Ecto neural progenitor cell (in vitro differentiated cells): ENCODE measurements at regions not wholly inside any gene's neighbourhood (a gene's known extent, or its start where the extent isn't known, plus 50 kb on each side); places are given as distances from the start of the nearest gene placed in this dataset.

Source experiments
- DNase-seq: peaks from one replicate; pipeline ENCODE4 v3.0.0-alpha.2; 2018; ENCODE audit warnings: low spot score

DNA sequence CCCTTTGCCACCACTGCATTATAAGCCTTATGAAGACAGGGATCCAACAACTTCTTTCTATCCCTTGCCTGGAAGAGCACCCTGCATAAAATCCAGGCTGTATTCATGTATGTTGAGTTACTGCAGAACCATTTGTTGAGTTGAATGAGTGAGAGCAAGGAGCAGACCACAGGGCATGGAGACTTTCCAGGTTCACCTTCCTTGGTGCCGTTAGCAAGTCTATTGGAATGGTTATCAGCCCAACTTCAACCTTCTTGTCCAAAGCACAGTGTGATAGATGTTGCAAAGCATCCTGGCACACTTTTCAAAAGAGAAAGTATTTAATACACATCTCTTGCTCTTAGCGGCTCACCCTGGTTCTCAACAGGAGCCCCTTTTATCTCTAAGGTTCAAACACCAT lies 100.9 kb upstream of the CLDN10 start:
- no peak for DNase-seq

GRCh38 chr13:95452375-95452774 lies 100.1 kb upstream of the CLDN10 start:
- no peak for DNase-seq

- no peak for DNase-seq
Measured at GRCh38 chr13:95455782-95456181, 96.7 kb upstream of the CLDN10 start.

DNA sequence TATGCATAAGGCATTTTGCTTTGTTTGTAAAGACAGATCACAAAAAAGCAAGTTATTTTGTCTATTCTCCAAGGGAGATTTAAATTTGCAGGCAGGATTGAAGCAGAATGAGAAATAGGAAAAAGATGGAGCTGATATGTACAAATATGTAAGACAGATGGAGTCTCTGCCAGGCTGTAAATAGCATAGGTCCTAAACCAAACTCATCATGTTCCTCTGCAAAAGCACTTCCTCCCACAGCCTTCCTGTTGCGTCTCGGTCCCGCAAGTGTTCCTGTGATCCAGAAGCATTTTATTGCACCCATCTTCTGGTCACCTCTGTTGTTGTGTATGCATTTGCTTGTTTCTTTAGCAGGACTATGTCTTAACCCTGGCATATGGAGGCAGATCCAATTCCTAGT lies 95.7 kb upstream of the CLDN10 start:
- DNase-seq = no peak

GRCh38 chr13:95457294-95457693 lies 95.2 kb upstream of the CLDN10 start:
- no peak for DNase-seq

DNA sequence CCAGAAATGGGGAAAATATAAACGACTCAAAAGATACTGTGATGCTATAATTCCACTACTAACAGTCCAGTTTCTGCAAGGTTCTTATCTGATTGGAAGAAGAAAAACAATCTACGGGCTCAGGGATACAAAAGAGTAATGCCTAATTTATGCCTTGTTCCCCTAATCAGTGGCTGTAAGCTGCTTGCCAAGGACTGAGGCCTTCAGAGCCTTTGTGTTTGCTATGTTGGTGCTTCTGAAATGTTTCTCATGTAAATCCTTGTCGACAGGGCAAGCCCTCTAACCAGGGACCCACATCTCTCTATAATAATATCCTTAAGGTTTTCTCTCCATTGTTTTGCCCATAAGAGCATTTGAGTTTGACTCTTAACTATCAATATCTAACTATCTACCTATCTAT lies 89.7 kb upstream of the CLDN10 start:
- DNase-seq = no peak

GRCh38 chr13:95463531-95463930 lies 89.0 kb upstream of the CLDN10 start:
- DNase-seq = no peak

GRCh38 chr13:95470574-95471366 lies 81.8 kb upstream of the CLDN10 start:
- DNase-seq = no peak

GRCh38 chr13:95471960-95472359 lies 80.6 kb upstream of the CLDN10 start:
- no peak for DNase-seq

- DNase-seq = no peak
Measured at GRCh38 chr13:95474992-95475391, 77.5 kb upstream of the CLDN10 start.

DNA sequence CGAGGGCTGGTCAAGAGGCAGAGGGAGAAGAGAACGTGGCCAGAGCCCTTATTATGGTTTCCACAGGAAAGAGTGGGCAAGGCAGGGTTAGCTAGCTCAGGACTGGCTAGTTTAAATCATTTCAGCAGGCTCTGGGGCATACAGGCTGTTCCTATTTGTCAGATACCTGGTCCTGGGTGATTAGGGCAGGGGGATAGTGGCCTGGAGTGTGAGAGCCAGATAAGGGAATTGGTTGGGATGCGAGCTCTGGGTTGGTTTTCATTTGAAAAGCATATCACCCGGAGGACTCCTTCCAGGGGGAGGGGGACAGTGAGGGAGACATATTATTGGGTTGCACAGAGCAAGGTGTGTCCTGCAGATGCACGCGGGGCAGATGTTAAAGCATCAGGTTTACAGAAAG lies 75.3 kb upstream of the CLDN10 start:
- DNase-seq = no peak

- DNase-seq = no peak
Measured at GRCh38 chr13:95479731-95480130, 72.8 kb upstream of the CLDN10 start.

GRCh38 chr13:95480131-95480545 lies 72.4 kb upstream of the CLDN10 start:
- no peak for DNase-seq

DNA sequence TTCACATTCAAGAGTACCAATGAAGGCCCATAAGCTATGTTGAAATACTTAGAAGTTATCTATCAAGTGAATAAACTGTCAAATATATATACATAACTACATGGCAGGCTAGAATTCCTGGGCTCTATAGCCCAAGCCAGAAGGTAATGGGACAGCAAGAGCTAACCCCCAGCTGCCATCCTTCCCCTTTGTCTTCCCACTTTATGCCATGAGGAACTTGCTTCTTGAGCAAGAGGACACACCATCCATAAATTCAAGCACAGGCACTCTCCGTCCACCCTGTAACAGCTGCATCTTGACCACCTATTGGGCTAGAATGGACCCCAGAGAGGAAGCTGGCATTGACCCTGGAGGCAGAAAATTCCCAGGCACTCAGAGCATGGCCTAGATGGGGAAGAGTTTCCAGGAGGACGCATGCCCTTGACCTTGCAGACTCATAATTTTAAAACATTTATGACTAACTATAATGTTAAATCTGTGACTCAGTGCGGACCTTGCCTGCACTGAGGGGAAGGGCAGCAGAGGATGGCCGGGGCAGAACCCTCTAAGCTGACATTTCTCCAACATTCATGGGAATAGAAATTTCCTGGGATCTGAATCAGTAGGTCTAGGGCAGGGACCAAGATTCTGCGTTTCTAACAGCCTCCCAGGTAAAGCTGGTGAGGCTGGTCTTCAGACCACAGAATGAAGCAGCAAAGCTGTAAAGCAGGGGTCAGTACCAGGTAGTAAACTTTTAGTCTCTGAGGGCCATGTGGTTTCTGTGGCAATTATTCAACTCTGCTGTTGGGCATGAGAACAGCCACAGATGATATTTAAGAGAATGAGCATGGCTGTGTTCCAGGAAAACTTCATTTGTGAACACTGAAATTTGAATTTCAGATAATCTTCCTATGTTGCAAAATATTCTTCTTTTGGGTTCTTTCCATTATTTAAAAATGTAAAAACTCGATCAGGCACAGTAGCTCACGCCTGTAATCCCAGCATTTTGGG lies 71.4 kb upstream of the CLDN10 start:
- no peak for DNase-seq

GRCh38 chr13:95484052-95484451 lies 68.5 kb upstream of the CLDN10 start:
- no peak for DNase-seq

DNA sequence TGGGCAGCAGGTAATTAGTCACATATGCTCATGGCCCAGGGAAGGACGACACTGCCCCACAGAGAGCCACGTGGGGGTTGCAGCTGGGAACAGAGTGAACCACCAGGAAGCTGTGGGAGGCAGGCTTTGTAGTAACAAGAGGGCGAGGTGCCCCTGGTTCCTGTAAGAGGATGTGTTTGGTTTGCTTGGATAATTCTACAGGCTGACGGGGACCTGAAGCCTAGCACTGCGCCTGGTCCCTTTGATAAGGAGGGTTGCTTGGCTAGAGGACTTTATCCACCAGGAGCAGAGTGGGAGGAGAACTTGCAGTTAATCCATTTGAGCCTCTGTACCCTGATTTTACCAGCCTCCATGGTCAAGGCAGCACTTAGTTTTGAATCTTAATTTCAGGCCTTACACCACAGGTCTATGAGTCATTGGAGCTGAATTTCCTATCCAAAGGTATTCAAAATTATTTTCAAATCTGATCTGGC lies 67.4 kb upstream of the CLDN10 start:
- DNase-seq = no peak

- DNase-seq = no peak
Measured at GRCh38 chr13:95485518-95486144, 66.9 kb upstream of the CLDN10 start.

DNA sequence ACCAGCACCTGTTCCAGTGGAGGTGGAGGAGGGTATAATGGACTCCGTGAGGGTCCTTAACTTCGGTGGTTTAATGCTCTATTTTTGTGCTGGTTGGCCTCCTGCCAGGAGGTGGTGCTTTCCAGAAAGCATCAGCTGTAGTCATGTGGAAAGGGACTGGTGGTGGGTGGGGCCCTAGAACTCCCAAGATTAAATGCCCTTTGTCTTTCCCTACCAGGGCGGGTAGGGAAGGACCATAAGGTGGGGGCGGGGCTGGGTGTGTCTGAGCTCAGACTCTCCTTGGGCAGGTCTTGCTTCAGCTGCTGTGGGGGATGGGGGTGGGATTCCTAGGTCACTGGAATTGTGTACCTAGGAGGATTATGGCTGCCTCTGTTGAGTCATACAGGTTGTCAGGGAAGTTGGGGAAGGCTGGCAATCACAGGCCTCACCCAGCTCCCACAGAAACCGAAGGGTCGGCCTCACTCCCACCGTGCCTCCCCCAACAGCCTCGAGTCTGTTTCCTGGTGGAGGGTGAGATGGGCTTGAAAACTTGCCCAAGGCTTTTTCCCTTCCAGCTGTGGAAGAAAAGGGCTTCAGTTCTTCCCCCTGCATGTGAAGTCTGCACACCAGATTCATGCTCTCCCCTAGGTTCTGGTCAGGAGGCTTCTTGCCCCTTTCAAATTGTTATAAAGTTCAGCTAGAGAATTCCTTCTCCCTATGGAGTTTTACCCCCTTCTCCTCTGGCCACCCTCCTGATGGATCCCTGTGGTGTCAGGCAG lies 60.3 kb upstream of the CLDN10 start:
- no peak for DNase-seq

GRCh38 chr13:95494082-95494681 lies 58.3 kb upstream of the CLDN10 start:
- no peak for DNase-seq

- DNase-seq = no peak
Measured at GRCh38 chr13:95496485-95496884, 56.0 kb upstream of the CLDN10 start.

DNA sequence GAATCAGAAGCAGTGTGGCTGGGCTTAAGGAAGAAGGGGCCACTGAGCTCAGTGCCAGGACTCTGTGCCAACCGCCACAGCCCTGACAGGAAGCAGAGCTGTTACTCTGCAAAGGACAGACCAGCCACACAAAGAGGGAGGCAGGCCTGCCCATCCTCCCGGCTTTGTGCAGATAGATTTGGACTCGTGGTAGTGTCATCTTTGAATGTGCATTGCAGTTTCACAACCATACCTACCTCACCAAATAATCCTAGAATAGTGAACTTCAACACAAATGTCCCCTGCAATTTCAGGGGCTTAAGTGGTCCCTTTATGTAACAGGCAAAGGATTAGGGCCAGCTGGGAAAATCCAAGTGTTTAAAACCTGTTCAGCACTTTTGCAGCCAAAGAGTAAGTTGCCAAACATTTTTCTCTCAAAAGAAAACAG lies 55.1 kb upstream of the CLDN10 start:
- DNase-seq = no peak
